Gastrocnemius medialis (tissue), 4 donors: ENCODE measurements at regions not wholly inside any gene's neighbourhood (a gene's known extent, or its start where the extent isn't known, plus 50 kb on each side); places are given as distances from the start of the nearest gene placed in this dataset.

Experiments used
- ATAC-seq, 2 donors: fragments of 150-250 bp; one replicate each; pipeline ENCODE4 v1.9.1; 2016
- DNase-seq, 2 donors: peaks; one replicate each; pipeline ENCODE4 v3.0.0-alpha.2; 2019
- H3K27ac ChIP-seq, 4 donors: fragments of 200-600 bp; sonication (generic); 1 replicate in 1 of 4; 2 replicates in 3 of 4; pipeline ENCODE4 v1.5.1; 2016 to 2018; ENCODE audit warnings: mild to moderate bottlenecking in 2 of 4, moderate library complexity in 1 of 4
- H3K27me3 ChIP-seq, 3 donors: fragments of 200-600 bp; sonication (generic) in 2 of 3; 1 replicate in 1 of 3; 2 replicates in 2 of 3; pipeline versions ENCODE4 v1.5.1 to v1.6.0; 2016 to 2019; ENCODE audit warnings: mild to moderate bottlenecking in 1 of 3, moderate library complexity in 1 of 3
- H3K36me3 ChIP-seq, 2 donors: fragments of 200-600 bp; sonication (generic) in 1 of 2; one replicate each; pipeline ENCODE4 v1.5.1; 2017 to 2018
- H3K4me1 ChIP-seq, 2 donors: fragments of 200-600 bp; sonication (generic) in 1 of 2; one replicate each; pipeline ENCODE4 v1.5.1; 2016 to 2017; ENCODE audit warnings: mild to moderate bottlenecking in 2 of 2
- H3K4me3 ChIP-seq, 4 donors: fragments of 200-600 bp; sonication (generic) in 3 of 4; 1 replicate in 1 of 4; 2 replicates in 3 of 4; pipeline ENCODE4 v1.5.1; 2016 to 2019; ENCODE audit warnings: mild to moderate bottlenecking in 2 of 4
- H3K9me3 ChIP-seq, 3 donors: fragments of 200-600 bp; sonication (generic) in 2 of 3; 1 replicate in 1 of 3; 2 replicates in 2 of 3; pipeline ENCODE4 v1.5.1; 2016 to 2019
- POLR2A ChIP-seq, 2 donors: fragments of 450-650 bp; IDR thresholded peaks; one replicate each; pipeline ENCODE4 v1.6.1; 2017; ENCODE audit warnings: antibody characterized with exemption in 2 of 2, mild to moderate bottlenecking in 2 of 2, moderate library complexity in 2 of 2
- in situ Hi-C, 4 donors: fragments of 200-750 bp; cut with MboI; loops; one replicate each; pipeline versions ENCODE4 v1.15.0 to v1.8.0; 2017; ENCODE audit warnings: low sequenced_read_pairs in 4 of 4
- intact Hi-C: fragments of 100-400 bp; cut with DNase I; formaldehyde crosslinking; loops from one replicate; pipeline ENCODE4 v1.15.1; 2023; ENCODE audit warnings: low total_unique reads
- TF ChIP-seq, protein P1 (sequence below), 5 experiments: fragments of 450-650 bp in 3 of 5; fragments of 200-600 bp in 2 of 5; sonication (generic) in 2 of 5; IDR thresholded peaks in 4 of 5; conservative IDR thresholded peaks in 1 of 5; 1 replicate in 4 of 5; 2 replicates in 1 of 5; pipeline ENCODE4 v1.5.1; 2016 to 2019; ENCODE audit warnings: antibody characterized with exemption in 5 of 5, mild to moderate bottlenecking in 3 of 5, moderate library complexity in 3 of 5

DNA sequence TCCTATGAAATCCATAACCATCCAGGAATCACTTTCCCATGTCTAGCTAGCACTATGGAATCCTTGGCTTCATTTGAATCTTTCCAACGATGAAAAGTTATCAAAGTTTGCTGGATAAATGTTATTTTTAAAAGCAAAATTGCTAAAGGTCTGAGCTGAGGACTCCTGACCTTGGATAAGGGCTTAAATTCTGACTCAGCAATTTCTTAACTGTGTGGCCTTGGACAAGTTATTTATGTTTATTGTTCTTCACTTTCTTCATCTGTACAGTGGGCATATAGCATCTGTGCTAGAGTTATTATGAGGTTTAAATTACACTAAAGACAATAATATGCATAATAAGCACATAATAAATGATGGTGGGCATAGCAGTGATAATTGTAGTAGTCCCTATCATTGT is 227.5 kb downstream of the KCNS3 start:
- TF ChIP-seq, protein P1, sequence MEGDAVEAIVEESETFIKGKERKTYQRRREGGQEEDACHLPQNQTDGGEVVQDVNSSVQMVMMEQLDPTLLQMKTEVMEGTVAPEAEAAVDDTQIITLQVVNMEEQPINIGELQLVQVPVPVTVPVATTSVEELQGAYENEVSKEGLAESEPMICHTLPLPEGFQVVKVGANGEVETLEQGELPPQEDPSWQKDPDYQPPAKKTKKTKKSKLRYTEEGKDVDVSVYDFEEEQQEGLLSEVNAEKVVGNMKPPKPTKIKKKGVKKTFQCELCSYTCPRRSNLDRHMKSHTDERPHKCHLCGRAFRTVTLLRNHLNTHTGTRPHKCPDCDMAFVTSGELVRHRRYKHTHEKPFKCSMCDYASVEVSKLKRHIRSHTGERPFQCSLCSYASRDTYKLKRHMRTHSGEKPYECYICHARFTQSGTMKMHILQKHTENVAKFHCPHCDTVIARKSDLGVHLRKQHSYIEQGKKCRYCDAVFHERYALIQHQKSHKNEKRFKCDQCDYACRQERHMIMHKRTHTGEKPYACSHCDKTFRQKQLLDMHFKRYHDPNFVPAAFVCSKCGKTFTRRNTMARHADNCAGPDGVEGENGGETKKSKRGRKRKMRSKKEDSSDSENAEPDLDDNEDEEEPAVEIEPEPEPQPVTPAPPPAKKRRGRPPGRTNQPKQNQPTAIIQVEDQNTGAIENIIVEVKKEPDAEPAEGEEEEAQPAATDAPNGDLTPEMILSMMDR (IDR thresholded peaks at IDR 0.05 in 4 of 5, conservative IDR thresholded peaks at IDR 0.05 in 1 of 5) = no peak
- TF ChIP-seq POLR2A (IDR thresholded peaks at IDR 0.05) = no peak
- Histone ChIP-seq H3K9me3 (no peaks in the 10 kb centered on the region), H3K4me3 (no peak overlapping the region), H3K4me1 (peaks cover 0 to 5% of the 10 kb centered on the region in 2 donors), H3K27me3 (no peaks in the 10 kb centered on the region), H3K27ac (no peak overlapping the region), H3K36me3 (no peaks in the 10 kb centered on the region)
- no peak for DNase-seq
- no peak for ATAC-seq
- in situ Hi-C loops = no loop called here
- intact Hi-C loops = no loop called here

DNA sequence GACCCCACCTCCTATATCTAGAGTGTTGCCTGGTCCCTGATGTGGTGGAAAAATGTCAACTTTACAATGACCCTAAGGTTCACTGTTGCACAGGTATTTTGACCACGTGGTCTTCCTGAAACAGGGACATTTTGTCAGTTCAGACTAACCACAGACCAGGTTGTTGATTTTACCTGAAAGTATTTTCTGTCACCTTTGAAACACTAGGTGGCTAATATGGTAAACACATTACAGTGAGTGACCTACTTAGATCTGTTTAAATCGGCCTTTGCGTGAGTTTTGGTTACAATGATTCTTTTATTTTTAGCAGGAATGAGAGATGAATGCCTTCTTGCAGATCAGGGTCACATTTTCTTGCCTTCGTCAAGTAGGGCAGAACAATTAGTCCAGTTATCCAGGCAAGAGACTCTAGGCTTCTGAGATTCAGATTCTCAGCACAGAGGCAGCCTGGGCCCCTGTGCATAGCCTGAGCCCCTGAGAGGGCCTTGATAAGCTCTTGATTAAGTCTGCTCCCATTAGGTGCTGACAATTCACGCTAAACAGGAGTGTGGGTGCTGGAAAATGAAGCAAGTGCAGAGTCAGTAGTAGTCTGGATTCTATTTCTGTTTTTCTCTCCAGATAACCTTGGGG is 226.2 kb downstream of the KCNS3 start:
- no peak for ATAC-seq
- H3K27me3 ChIP-seq = no peaks in the 10 kb centered on the region
- H3K27ac ChIP-seq = no peak overlapping the region
- H3K4me1 ChIP-seq = peaks cover 0 to 5% of the 10 kb centered on the region in 2 donors
- H3K9me3 ChIP-seq = no peaks in the 10 kb centered on the region
- no peak for TF ChIP-seq POLR2A (IDR thresholded peaks at IDR 0.05)
- TF ChIP-seq, protein P1 (IDR thresholded peaks at IDR 0.05 in 4 of 5, conservative IDR thresholded peaks at IDR 0.05 in 1 of 5) = no peak
- H3K36me3 ChIP-seq = no peaks in the 10 kb centered on the region
- in situ Hi-C loops = no loop called here
- intact Hi-C loops = no loop called here
- no peak overlapping the region for H3K4me3 ChIP-seq
- DNase-seq = no peak

DNA sequence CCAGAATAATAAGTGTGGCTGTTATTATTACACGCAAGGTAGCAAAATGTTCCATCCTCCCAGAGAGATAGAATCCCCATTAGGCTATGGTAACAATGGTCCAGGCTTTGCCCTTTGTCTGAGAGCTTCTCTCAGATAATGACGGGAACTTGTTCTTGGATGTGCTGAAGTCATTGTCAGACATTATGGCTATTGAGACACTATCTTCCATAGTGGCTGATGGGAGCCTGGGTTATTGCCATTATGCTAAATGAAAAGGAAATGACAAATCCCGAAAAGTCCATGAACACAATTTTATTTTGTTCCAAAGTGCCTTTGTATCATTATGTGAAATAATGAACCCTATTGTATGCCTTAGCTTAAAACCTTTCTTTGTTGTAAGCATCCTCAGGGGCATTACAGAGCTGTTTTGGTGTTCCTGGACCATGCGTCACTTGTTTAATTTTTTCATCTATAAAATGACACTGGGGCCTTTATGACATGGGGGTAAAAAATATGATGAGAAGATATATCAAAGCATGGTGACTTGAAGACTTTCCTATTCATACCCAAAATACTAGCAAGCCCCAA is 218.5 kb downstream of the KCNS3 start:
- TF ChIP-seq, protein P1 (IDR thresholded peaks at IDR 0.05 in 4 of 5, conservative IDR thresholded peaks at IDR 0.05 in 1 of 5) = no peak
- no peak for TF ChIP-seq POLR2A (IDR thresholded peaks at IDR 0.05)
- H3K36me3 ChIP-seq = no peaks in the 10 kb centered on the region
- H3K4me3 ChIP-seq = no peak overlapping the region
- in situ Hi-C loops = no loop called here
- H3K27me3 ChIP-seq = no peaks in the 10 kb centered on the region
- no peak for ATAC-seq
- intact Hi-C loops = no loop called here
- H3K9me3 ChIP-seq = no peaks in the 10 kb centered on the region
- no peak for DNase-seq
- peaks cover 18 to 27% of the 10 kb centered on the region in 2 donors for H3K4me1 ChIP-seq
- H3K27ac ChIP-seq = no peak overlapping the region

DNA sequence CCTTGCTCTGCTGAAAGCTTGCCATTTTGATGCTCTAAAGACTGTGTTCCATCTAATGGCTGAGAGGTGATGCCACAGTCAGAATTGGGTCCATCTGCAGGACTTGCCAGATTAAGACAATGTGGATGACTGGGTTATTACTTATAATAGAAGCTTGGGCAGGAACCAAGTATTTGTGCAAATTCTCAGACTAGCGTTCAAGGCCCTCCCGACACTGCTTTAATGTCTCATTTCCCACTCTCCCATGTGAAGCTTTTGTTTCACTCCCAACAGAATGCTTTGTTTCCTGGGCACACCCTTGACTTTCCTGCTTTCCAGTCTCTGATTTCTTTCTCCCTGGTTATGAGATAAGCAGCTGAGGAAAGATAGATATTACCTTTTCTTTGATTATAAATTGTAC is 215.8 kb downstream of the KCNS3 start:
- Histone ChIP-seq H3K27me3 (no peaks in the 10 kb centered on the region), H3K4me1 (peaks cover 18 to 27% of the 10 kb centered on the region in 2 donors), H3K9me3 (no peaks in the 10 kb centered on the region), H3K27ac (no peak overlapping the region), H3K36me3 (no peaks in the 10 kb centered on the region), H3K4me3 (no peak overlapping the region)
- no peak for TF ChIP-seq POLR2A (IDR thresholded peaks at IDR 0.05)
- TF ChIP-seq, protein P1 (IDR thresholded peaks at IDR 0.05 in 4 of 5, conservative IDR thresholded peaks at IDR 0.05 in 1 of 5) = no peak
- DNase-seq = no peak
- no peak for ATAC-seq
- in situ Hi-C loops (no loop called here), intact Hi-C loops (no loop called here)
